ENCODE measurements at regions not wholly inside any gene's neighbourhood (a gene's known extent, or its start where the extent isn't known, plus 50 kb on each side); places are given as distances from the start of the nearest gene placed in this dataset.

DNA sequence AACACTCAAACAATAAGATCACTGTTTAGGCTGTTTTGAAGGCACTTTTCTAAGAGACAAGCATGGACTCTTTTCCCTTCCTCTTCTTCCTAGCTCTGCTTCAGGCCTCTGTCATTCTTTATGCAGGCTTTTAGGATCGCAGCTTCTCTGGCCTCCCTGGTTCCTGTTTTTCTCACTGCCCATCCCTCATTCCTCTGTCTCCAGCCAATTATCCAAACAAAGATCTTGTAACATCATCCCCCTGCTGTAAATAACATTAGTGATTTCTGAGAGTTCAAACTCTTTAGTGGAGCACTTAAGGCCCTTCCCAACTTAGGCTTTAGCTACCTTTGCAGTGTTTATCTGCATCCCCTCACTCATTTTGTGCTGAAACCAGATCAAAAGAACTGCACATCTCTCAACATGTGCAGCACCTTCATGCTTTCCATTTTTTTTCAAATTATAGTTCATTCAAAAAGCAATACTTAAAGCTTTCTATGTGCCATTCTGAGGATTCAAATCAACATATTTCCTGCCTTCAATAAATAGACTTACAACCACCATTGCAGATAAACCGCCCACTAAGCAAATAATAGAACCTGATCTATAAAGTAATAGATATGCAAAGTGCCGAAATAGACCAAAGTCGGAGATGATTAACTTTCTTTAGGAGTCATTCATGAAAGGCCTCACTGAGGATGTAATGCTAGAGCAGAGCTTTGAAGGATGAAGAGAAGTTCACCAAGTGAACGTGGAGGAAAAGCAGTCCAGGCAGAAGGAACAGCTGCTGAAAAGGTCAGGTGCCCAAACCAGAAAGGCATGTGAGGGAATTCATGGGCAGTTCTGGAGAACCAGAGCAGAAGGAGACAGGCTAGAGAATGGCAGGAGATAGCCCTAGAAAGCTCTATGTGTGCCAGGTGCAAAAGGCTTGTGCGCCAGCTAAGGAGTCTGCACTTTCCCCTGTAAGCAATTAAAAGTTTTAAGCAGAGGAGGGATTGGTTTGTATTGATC, 95.8 kb upstream of the ZNF366 start:
- no peak overlapping the region for H3K27ac Mint-ChIP-seq
- H3K36me3 Mint-ChIP-seq (ENCODE audit: insufficient read depth in 2 of 2) = no peaks in the 10 kb centered on the region
- no peak overlapping the region for H3K4me3 Mint-ChIP-seq
- peaks cover 0 to 2% of the 10 kb centered on the region in 2 donors for H3K9me3 Mint-ChIP-seq
- no peaks in the 10 kb centered on the region for H3K4me1 Mint-ChIP-seq (ENCODE audit: low read depth)
- DNase-seq (no peak), ATAC-seq (replicated peaks in 1 of 2) (no peak)
- H3K27me3 Mint-ChIP-seq (ENCODE audit: low read depth) = no peaks in the 10 kb centered on the region

- H3K4me1 Mint-ChIP-seq (ENCODE audit: low read depth) = no peaks in the 10 kb centered on the region
- no peak overlapping the region for H3K4me3 Mint-ChIP-seq
- H3K27ac Mint-ChIP-seq = no peak overlapping the region
- no peaks in the 10 kb centered on the region for H3K36me3 Mint-ChIP-seq (ENCODE audit: insufficient read depth in 2 of 2)
- H3K27me3 Mint-ChIP-seq (ENCODE audit: low read depth) = no peaks in the 10 kb centered on the region
- ATAC-seq (replicated peaks in 1 of 2) (no peak), DNase-seq (no peak)
- H3K9me3 Mint-ChIP-seq = peaks cover 0 to 2% of the 10 kb centered on the region in 2 donors
Measured at GRCh38 chr5:72601861-72602260, 94.7 kb upstream of the ZNF366 start.

GRCh38 chr5:72600391-72600981, 93.3 kb upstream of the ZNF366 start:
- no peaks in the 10 kb centered on the region for H3K36me3 Mint-ChIP-seq (ENCODE audit: insufficient read depth in 2 of 2)
- H3K27me3 Mint-ChIP-seq (ENCODE audit: low read depth) = peaks cover 6% of the 10 kb centered on the region
- no peak for ATAC-seq (replicated peaks in 1 of 2)
- DNase-seq = no peak
- H3K9me3 Mint-ChIP-seq = peaks cover 0 to 2% of the 10 kb centered on the region in 2 donors
- no peaks in the 10 kb centered on the region for H3K4me1 Mint-ChIP-seq (ENCODE audit: low read depth)
- no peak overlapping the region for H3K27ac Mint-ChIP-seq
- no peak overlapping the region for H3K4me3 Mint-ChIP-seq

- H3K4me1 Mint-ChIP-seq (ENCODE audit: low read depth) = no peaks in the 10 kb centered on the region
- ATAC-seq (replicated peaks in 1 of 2) (no peak), DNase-seq (no peak)
- H3K27me3 Mint-ChIP-seq (ENCODE audit: low read depth) = peaks cover 10% of the 10 kb centered on the region
- H3K4me3 Mint-ChIP-seq = no peak overlapping the region
- peaks cover 0 to 2% of the 10 kb centered on the region in 2 donors for H3K9me3 Mint-ChIP-seq
- H3K36me3 Mint-ChIP-seq (ENCODE audit: insufficient read depth in 2 of 2) = no peaks in the 10 kb centered on the region
- H3K27ac Mint-ChIP-seq = no peak overlapping the region
Measured at GRCh38 chr5:72599519-72600370, 92.5 kb upstream of the ZNF366 start.

DNA sequence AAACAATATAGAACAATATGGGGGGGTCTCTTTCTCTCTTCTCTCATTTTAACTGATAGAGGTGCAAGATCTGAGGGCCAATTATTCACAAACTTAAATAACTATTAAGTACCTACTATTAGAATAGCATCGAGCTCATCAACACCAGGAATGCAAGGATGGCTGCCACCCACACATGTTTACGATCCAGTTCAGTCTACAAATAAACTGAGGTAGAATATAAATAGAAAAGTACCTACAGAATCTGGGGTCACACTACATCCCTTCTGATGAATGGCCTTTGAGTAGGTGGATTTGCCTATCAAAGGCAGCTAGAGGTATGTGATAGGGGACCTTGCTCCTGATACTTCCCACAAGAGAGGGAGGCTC, 91.8 kb upstream of the ZNF366 start:
- H3K36me3 Mint-ChIP-seq (ENCODE audit: insufficient read depth in 2 of 2) = no peaks in the 10 kb centered on the region
- ATAC-seq (replicated peaks in 1 of 2) = no peak
- peaks cover 15% of the 10 kb centered on the region for H3K27me3 Mint-ChIP-seq (ENCODE audit: low read depth)
- no peak for DNase-seq
- no peak overlapping the region for H3K4me3 Mint-ChIP-seq
- no peak overlapping the region for H3K27ac Mint-ChIP-seq
- no peaks in the 10 kb centered on the region for H3K4me1 Mint-ChIP-seq (ENCODE audit: low read depth)
- peaks cover 0 to 2% of the 10 kb centered on the region in 2 donors for H3K9me3 Mint-ChIP-seq

DNA sequence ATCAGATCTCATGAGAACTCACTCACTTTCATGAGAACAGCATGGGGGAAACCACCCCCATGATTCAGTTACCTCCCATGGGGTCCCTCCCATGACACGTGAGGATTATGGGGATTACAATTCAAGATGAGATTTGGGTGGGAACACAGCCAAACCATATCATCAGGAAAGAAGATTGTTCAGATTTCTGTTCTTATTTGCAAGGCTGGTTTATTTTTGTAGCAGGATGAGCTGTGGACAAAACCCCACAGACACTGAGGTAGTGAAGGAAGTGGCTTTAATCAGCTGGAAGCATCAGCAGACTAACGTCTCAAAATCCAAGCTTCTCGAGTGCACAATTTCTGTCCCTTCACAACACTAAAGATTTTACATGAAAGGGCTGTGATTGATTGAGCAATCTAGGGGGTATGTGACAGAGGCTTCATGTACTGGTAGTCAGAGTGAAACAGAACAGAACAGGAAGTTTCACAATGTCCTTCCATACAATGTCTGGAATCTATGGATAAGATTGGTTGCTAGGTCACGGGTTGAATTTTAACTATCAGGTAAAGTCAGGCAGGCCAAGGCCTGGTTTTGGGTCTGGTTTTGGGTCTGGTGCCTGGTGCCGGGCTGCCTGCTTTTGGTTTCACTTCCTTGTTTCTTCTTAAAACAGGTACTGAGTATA, 91.3 kb upstream of the ZNF366 start:
- Mint-ChIP-seq H3K27me3 (ENCODE audit: low read depth) (peaks cover 15% of the 10 kb centered on the region), H3K4me3 (no peak overlapping the region), H3K36me3 (ENCODE audit: insufficient read depth in 2 of 2) (no peaks in the 10 kb centered on the region), H3K9me3 (peaks cover 0 to 2% of the 10 kb centered on the region in 2 donors), H3K27ac (no peak overlapping the region), H3K4me1 (ENCODE audit: low read depth) (no peaks in the 10 kb centered on the region)
- DNase-seq = no peak
- ATAC-seq (replicated peaks in 1 of 2) = no peak

- H3K4me3 Mint-ChIP-seq = no peak overlapping the region
- DNase-seq (no peak), ATAC-seq (replicated peaks in 1 of 2) (no peak)
- H3K9me3 Mint-ChIP-seq = peaks cover 0 to 2% of the 10 kb centered on the region in 2 donors
- no peaks in the 10 kb centered on the region for H3K4me1 Mint-ChIP-seq (ENCODE audit: low read depth)
- H3K36me3 Mint-ChIP-seq (ENCODE audit: insufficient read depth in 2 of 2) = no peaks in the 10 kb centered on the region
- no peak overlapping the region for H3K27ac Mint-ChIP-seq
- peaks cover 23% of the 10 kb centered on the region for H3K27me3 Mint-ChIP-seq (ENCODE audit: low read depth)
Measured at GRCh38 chr5:72597456-72597948, 90.3 kb upstream of the ZNF366 start.

DNA sequence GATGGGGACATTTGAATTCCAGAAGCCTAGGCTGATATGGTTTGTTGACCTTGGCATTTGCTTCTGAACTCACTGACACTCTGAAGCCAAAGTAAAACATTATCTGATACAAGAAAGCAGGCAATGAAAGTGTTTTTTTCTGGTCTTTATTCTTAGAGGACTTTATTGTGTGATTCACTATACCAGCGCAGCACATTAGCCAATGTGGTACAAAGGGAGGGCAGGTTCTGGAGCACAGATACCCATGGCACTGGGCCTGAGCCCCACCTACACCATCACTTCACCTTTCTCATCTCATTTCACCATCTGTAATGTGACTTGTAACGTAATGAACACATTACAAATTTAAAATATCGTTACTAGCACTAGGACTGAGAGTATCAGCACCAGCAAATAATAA, 89.7 kb upstream of the ZNF366 start:
- H3K36me3 Mint-ChIP-seq (ENCODE audit: insufficient read depth in 2 of 2) = no peaks in the 10 kb centered on the region
- peaks cover 0 to 2% of the 10 kb centered on the region in 2 donors for H3K9me3 Mint-ChIP-seq
- H3K27me3 Mint-ChIP-seq (ENCODE audit: low read depth) = peaks cover 28% of the 10 kb centered on the region
- no peak overlapping the region for H3K4me3 Mint-ChIP-seq
- H3K4me1 Mint-ChIP-seq (ENCODE audit: low read depth) = no peaks in the 10 kb centered on the region
- no peak overlapping the region for H3K27ac Mint-ChIP-seq
- DNase-seq = no peak
- ATAC-seq (replicated peaks in 1 of 2) = no peak

DNA sequence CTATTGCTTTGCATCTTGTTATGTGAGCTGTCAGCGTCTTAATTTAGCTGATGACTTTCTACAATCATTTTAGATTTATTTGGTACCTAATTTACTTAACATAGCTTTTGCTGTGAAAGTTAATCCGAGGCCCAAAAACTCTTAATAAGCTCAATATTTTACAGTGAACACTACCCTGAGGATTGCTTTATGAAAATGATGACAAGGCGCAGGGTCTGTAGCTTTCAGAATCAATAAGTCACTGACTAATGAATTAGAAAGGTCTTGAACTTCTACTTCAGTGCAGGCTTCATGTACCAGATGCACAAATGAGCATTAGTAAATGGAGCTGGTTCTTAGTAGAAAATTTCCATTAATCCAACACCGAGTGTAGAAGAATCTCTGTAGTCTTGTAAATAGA, 81.4 kb upstream of the ZNF366 start:
- no peak overlapping the region for H3K27ac Mint-ChIP-seq
- ATAC-seq (replicated peaks in 1 of 2) = no peak
- no peaks in the 10 kb centered on the region for H3K36me3 Mint-ChIP-seq (ENCODE audit: insufficient read depth in 2 of 2)
- H3K9me3 Mint-ChIP-seq = peaks cover 0 to 2% of the 10 kb centered on the region in 2 donors
- H3K27me3 Mint-ChIP-seq (ENCODE audit: low read depth) = peaks cover 30% of the 10 kb centered on the region
- no peaks in the 10 kb centered on the region for H3K4me1 Mint-ChIP-seq (ENCODE audit: low read depth)
- no peak for DNase-seq
- no peak overlapping the region for H3K4me3 Mint-ChIP-seq

DNA sequence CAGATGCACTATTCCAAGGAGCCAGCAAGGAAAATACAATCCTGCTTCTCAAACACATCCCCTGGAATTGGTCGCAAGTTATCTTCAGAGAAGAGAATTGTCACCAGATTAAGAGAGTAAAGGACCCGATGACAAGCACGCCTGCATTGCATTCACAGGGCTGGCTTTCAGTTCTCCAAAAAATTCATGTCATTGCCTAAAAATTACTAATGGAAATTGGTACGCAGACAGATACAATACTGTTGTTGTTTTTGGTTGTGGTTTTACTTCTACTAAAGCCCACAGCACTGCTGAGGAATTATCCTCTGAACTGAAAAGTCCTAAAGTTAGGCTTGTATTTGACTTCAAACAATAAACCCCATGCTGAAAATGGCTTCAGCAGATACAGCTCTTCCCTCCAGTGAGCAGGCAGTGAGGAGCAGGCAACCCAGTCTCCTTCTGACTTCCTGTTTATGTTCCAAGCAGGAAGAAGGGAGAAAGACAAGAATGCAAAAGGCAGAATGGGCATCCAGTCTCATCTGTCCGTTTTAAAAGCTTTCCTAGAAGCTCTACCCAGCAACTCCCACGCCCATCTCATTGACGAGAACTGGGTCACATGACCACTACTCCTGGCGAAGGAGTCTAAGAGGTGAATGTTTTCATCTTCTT, 80.6 kb upstream of the ZNF366 start:
- ATAC-seq (replicated peaks in 1 of 2) (no peak), DNase-seq (no peak)
- Mint-ChIP-seq H3K27me3 (ENCODE audit: low read depth) (peaks cover 29% of the 10 kb centered on the region), H3K9me3 (peaks cover 0 to 2% of the 10 kb centered on the region in 2 donors), H3K4me3 (no peak overlapping the region), H3K27ac (no peak overlapping the region), H3K4me1 (ENCODE audit: low read depth) (no peaks in the 10 kb centered on the region), H3K36me3 (ENCODE audit: insufficient read depth in 2 of 2) (no peaks in the 10 kb centered on the region)

- DNase-seq = no peak
- peaks cover 21% of the 10 kb centered on the region for H3K27me3 Mint-ChIP-seq (ENCODE audit: low read depth)
- peaks cover 1% of the 10 kb centered on the region in 2 donors for H3K36me3 Mint-ChIP-seq (ENCODE audit: insufficient read depth in 2 of 2)
- H3K4me1 Mint-ChIP-seq (ENCODE audit: low read depth) = no peaks in the 10 kb centered on the region
- no peak overlapping the region for H3K4me3 Mint-ChIP-seq
- no peak overlapping the region for H3K27ac Mint-ChIP-seq
- peaks cover 2 to 3% of the 10 kb centered on the region in 2 donors for H3K9me3 Mint-ChIP-seq
- no peak for ATAC-seq (replicated peaks in 1 of 2)
Measured at GRCh38 chr5:72586788-72587530, 79.7 kb upstream of the ZNF366 start.
